WTC11 (cell line): ENCODE measurements at regions not wholly inside any gene's neighbourhood (a gene's known extent, or its start where the extent isn't known, plus 50 kb on each side); places are given as distances from the start of the nearest gene placed in this dataset.

Source experiments
- ATAC-seq: fragments of 200-7000 bp; cut with Tn5 transposase; 2 replicates; pipeline ENCODE4 v1.10.0; 2021; ENCODE audit warnings: mild to moderate bottlenecking, moderate library complexity
- CTCF ChIA-PET: fragments of 300-600 bp; sonication (Branson Sonifier 250); formaldehyde crosslinking; loops from one replicate; lab custom pipeline; 2021; ENCODE audit warnings: antibody characterized with exemption; lab: Charles Lee
- POLR2A ChIA-PET: fragments of 350-600 bp; sonication (Branson Sonifier 250); formaldehyde crosslinking; loops from one replicate; lab custom pipeline; 2021; ENCODE audit warnings: antibody characterized with exemption; lab: Charles Lee
- DNase-seq: peaks from one replicate; pipeline ENCODE4 v3.0.0; 2021; ENCODE audit warnings: low spot score
- H3K27ac Mint-ChIP-seq: 2 replicates; pipeline ENCODE4 v1.8.0; 2021; ENCODE audit warnings: mixed read lengths
- H3K27me3 Mint-ChIP-seq: 2 replicates; pipeline ENCODE4 v1.8.0; 2021; ENCODE audit warnings: low read depth, mild to moderate bottlenecking, moderate library complexity, mixed read lengths
- H3K36me3 Mint-ChIP-seq: 2 replicates; pipeline ENCODE4 v1.8.0; 2021; ENCODE audit warnings: mixed read lengths
- H3K4me1 Mint-ChIP-seq: 2 replicates; pipeline ENCODE4 v1.8.0; 2022; ENCODE audit warnings: mixed read lengths
- H3K4me3 Mint-ChIP-seq: 2 replicates; pipeline ENCODE4 v1.8.0; 2021; ENCODE audit warnings: mild to moderate bottlenecking, moderate library complexity, mixed read lengths
- H3K9me3 Mint-ChIP-seq: 2 replicates; pipeline ENCODE4 v1.8.0; 2021; ENCODE audit warnings: mixed read lengths
- CBFB ChIP-seq: sonication (generic); formaldehyde crosslinking; IDR thresholded peaks from 2 replicates; pipeline ENCODE4 v1.8.1; 2022; ENCODE audit warnings: mild to moderate bottlenecking, low read depth, missing genetic modification reagents
- CREB1 ChIP-seq: sonication (generic); formaldehyde crosslinking; IDR thresholded peaks from 2 replicates; pipeline ENCODE4 v1.8.0; 2023; ENCODE audit warnings: mild to moderate bottlenecking, missing genetic modification reagents
- NFATC4 ChIP-seq: fragments of 250-450 bp; sonication (Bioruptor Pico); IDR thresholded peaks from 2 replicates; pipeline ENCODE4 v1.9.0; 2021; ENCODE audit warnings: mild to moderate bottlenecking
- NFYB ChIP-seq: sonication (generic); formaldehyde crosslinking; conservative IDR thresholded peaks from 2 replicates; pipeline ENCODE4 v1.8.0; 2022; ENCODE audit warnings: low read depth, missing genetic modification reagents
- OVOL2 ChIP-seq: fragments of 250-450 bp; sonication (Bioruptor Pico); IDR thresholded peaks from 2 replicates; pipeline ENCODE4 v1.9.0; 2021; ENCODE audit warnings: mild to moderate bottlenecking, borderline replicate concordance
- SOX15 ChIP-seq: fragments of 250-450 bp; sonication (Bioruptor Pico); IDR thresholded peaks from 2 replicates; pipeline ENCODE4 v1.9.0; 2021; ENCODE audit warnings: mild to moderate bottlenecking
- TCF7 ChIP-seq: sonication (generic); formaldehyde crosslinking; IDR thresholded peaks from 2 replicates; pipeline ENCODE4 v1.8.0; 2022; ENCODE audit warnings: mild to moderate bottlenecking, low read depth, missing genetic modification reagents, moderate library complexity
- ZNF121 ChIP-seq: sonication (generic); formaldehyde crosslinking; IDR thresholded peaks from 2 replicates; pipeline ENCODE4 v1.8.0; 2023; ENCODE audit warnings: missing genetic modification reagents
- ZNF219 ChIP-seq: sonication (generic); formaldehyde crosslinking; IDR thresholded peaks from 2 replicates; pipeline ENCODE4 v1.8.0; 2023; ENCODE audit warnings: missing genetic modification reagents, mild to moderate bottlenecking, borderline replicate concordance
- ZNF263 ChIP-seq: sonication (generic); formaldehyde crosslinking; IDR thresholded peaks from 2 replicates; pipeline ENCODE4 v1.8.1; 2022; ENCODE audit warnings: low read depth, mild to moderate bottlenecking, moderate library complexity, missing genetic modification reagents
- TF ChIP-seq, protein P1 (sequence below): sonication (generic); formaldehyde crosslinking; IDR thresholded peaks from 2 replicates; pipeline ENCODE4 v1.8.0; 2022; ENCODE audit warnings: mild to moderate bottlenecking, missing genetic modification reagents
- TF ChIP-seq, protein P2 (sequence below): sonication (generic); formaldehyde crosslinking; IDR thresholded peaks from 2 replicates; pipeline ENCODE4 v1.8.0; 2023; ENCODE audit warnings: mild to moderate bottlenecking, missing genetic modification reagents
- TF ChIP-seq, protein P3 (sequence below): fragments of 250-450 bp; sonication (Bioruptor Pico); IDR thresholded peaks from 2 replicates; pipeline ENCODE4 v1.8.0; 2021; ENCODE audit warnings: mild to moderate bottlenecking
- TF ChIP-seq, protein P4 (sequence below): sonication (generic); formaldehyde crosslinking; IDR thresholded peaks from 2 replicates; pipeline ENCODE4 v1.8.1; 2022; ENCODE audit warnings: missing genetic modification reagents, borderline replicate concordance
- TF ChIP-seq, protein P5 (sequence below): sonication (generic); formaldehyde crosslinking; IDR thresholded peaks from 2 replicates; pipeline ENCODE4 v1.8.1; 2023; ENCODE audit warnings: mild to moderate bottlenecking, missing genetic modification reagents, moderate library complexity
- TF ChIP-seq, protein P6 (sequence below): fragments of 250-450 bp; sonication (Bioruptor Pico); IDR thresholded peaks from 2 replicates; pipeline ENCODE4 v1.9.0; 2021; ENCODE audit warnings: mild to moderate bottlenecking

DNA sequence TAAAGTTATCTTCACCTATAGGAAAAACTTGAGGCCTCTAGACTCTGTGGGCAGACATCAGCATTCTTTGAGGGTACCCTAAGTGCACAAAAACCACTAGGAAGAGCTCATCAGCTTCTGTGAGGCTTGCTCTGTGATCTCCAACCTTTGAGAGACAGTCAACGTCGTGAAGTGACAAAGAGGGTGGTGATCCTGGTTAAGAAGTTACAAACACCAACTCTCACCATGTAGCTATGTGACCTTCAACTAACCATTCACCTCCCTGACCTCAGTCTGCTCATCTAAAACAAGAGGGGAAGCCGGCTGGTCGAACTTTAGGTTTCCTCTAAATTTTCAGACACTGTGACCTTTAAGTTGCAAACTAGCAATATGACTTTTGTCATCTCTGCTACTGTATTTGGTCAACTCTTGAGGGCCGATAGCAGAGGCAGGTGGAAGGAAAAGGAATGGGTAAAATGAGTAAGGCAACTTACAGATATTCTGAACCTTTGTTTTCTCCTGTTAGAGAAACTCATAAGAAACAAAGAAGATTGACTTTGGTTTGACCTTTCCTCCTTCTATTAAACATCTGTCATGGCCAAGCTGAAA lies 103.2 kb upstream of the PARP11 start:
- TF ChIP-seq CREB1 (CRISPR knock-in tag) (no peak), SOX15 (no peak), CBFB (no peak), OVOL2 (CRISPR knock-in tag) (no peak), NFATC4 (no peak), ZNF121 (CRISPR knock-in tag) (no peak)
- TF ChIP-seq, protein P1, sequence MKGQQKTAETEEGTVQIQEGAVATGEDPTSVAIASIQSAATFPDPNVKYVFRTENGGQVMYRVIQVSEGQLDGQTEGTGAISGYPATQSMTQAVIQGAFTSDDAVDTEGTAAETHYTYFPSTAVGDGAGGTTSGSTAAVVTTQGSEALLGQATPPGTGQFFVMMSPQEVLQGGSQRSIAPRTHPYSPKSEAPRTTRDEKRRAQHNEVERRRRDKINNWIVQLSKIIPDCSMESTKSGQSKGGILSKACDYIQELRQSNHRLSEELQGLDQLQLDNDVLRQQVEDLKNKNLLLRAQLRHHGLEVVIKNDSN (CRISPR knock-in tag) = no peak
- TF ChIP-seq, protein P2, sequence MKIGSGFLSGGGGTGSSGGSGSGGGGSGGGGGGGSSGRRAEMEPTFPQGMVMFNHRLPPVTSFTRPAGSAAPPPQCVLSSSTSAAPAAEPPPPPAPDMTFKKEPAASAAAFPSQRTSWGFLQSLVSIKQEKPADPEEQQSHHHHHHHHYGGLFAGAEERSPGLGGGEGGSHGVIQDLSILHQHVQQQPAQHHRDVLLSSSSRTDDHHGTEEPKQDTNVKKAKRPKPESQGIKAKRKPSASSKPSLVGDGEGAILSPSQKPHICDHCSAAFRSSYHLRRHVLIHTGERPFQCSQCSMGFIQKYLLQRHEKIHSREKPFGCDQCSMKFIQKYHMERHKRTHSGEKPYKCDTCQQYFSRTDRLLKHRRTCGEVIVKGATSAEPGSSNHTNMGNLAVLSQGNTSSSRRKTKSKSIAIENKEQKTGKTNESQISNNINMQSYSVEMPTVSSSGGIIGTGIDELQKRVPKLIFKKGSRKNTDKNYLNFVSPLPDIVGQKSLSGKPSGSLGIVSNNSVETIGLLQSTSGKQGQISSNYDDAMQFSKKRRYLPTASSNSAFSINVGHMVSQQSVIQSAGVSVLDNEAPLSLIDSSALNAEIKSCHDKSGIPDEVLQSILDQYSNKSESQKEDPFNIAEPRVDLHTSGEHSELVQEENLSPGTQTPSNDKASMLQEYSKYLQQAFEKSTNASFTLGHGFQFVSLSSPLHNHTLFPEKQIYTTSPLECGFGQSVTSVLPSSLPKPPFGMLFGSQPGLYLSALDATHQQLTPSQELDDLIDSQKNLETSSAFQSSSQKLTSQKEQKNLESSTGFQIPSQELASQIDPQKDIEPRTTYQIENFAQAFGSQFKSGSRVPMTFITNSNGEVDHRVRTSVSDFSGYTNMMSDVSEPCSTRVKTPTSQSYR = no peak
- TF ChIP-seq, protein P3, sequence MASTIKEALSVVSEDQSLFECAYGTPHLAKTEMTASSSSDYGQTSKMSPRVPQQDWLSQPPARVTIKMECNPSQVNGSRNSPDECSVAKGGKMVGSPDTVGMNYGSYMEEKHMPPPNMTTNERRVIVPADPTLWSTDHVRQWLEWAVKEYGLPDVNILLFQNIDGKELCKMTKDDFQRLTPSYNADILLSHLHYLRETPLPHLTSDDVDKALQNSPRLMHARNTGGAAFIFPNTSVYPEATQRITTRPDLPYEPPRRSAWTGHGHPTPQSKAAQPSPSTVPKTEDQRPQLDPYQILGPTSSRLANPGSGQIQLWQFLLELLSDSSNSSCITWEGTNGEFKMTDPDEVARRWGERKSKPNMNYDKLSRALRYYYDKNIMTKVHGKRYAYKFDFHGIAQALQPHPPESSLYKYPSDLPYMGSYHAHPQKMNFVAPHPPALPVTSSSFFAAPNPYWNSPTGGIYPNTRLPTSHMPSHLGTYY (CRISPR knock-in tag) = no peak
- DNase-seq = no peak
- H3K27ac Mint-ChIP-seq = no peak overlapping the region
- ChIA-PET CTCF (interaction anchor here (1.4 kb wide), 1 partner anchor 62 kb away, joined by 4 read pairs; no protein-coding TSS in a partner anchor), POLR2A (no interaction called here)
- H3K36me3 Mint-ChIP-seq = peaks cover 3% of the 10 kb centered on the region; the same call in 1 of the 2 replicates
- ATAC-seq = no peak
- H3K27me3 Mint-ChIP-seq = peaks cover 3% of the 10 kb centered on the region; the same call in 1 of the 2 replicates
- peaks cover 7% of the 10 kb centered on the region for H3K4me1 Mint-ChIP-seq
- peaks cover 12% of the 10 kb centered on the region for H3K9me3 Mint-ChIP-seq
- no peak overlapping the region for H3K4me3 Mint-ChIP-seq

DNA sequence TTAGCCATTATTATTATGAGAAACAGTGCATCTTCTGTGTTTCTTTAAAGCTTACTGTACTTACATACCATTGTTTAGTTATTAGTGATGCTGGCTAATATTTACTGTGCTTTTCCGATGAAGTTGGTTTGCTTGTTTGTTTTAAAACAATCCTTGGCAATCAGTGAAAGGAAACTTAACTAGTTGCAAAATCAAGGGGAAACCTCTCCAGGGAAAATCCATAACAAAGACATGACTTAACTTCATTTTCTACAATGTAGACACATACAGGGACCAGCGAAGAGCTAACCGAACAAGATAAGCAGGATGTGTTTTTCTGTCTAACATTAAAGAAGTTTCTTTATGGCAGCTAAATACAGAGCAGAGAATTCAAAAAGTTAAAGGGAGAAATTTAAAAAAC lies 102.5 kb upstream of the PARP11 start:
- peaks cover 3% of the 10 kb centered on the region; the same call in 1 of the 2 replicates for H3K27me3 Mint-ChIP-seq
- no peak for DNase-seq
- TF ChIP-seq, protein P4, sequence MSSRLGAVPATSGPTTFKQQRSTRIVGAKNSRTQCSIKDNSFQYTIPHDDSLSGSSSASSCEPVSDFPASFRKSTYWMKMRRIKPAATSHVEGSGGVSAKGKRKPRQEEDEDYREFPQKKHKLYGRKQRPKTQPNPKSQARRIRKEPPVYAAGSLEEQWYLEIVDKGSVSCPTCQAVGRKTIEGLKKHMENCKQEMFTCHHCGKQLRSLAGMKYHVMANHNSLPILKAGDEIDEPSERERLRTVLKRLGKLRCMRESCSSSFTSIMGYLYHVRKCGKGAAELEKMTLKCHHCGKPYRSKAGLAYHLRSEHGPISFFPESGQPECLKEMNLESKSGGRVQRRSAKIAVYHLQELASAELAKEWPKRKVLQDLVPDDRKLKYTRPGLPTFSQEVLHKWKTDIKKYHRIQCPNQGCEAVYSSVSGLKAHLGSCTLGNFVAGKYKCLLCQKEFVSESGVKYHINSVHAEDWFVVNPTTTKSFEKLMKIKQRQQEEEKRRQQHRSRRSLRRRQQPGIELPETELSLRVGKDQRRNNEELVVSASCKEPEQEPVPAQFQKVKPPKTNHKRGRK = no peak
- no peak for TF ChIP-seq NFYB (CRISPR knock-in tag)
- TF ChIP-seq, all 79 proteins: peak for 0
- ATAC-seq = no peak
- Mint-ChIP-seq H3K4me3 (no peak overlapping the region), H3K9me3 (peaks cover 10% of the 10 kb centered on the region), H3K27ac (no peak overlapping the region), H3K36me3 (peaks cover 3% of the 10 kb centered on the region; the same call in 1 of the 2 replicates), H3K4me1 (peaks cover 7% of the 10 kb centered on the region)
- POLR2A ChIA-PET = no interaction called here
- CTCF ChIA-PET = interaction anchor here (1.4 kb wide), 1 partner anchor 62 kb away, joined by 4 read pairs; no protein-coding TSS in a partner anchor

DNA sequence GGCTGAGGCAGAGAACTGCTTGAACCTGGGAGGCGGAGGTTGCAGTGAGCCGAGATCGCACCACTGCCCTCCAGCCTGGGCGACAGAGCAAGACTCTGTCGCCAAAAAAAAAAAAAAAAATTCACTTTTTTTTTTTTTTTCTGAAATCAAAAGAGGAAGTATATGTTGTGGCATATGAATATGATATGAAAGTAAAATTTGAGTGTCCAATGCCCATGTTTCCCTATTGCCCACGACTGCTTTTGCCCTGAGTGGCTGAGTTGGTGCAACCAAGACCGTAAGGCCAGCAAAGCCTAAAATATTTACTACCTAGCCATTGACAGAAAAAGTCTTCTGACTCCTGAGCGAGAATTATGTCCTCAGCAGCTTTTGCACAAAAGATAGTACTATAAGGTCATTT lies 101.7 kb upstream of the PARP11 start:
- ATAC-seq (no peak), DNase-seq (no peak)
- Mint-ChIP-seq H3K27ac (no peak overlapping the region), H3K4me3 (no peak overlapping the region), H3K9me3 (peaks cover 9% of the 10 kb centered on the region), H3K27me3 (peaks cover 3% of the 10 kb centered on the region; the same call in 1 of the 2 replicates), H3K4me1 (peaks cover 7% of the 10 kb centered on the region), H3K36me3 (peaks cover 3% of the 10 kb centered on the region; the same call in 1 of the 2 replicates)
- POLR2A ChIA-PET = interaction anchor here (0.6 kb wide), 1 partner anchor 666 kb away, joined by 5 read pairs; no protein-coding TSS in a partner anchor
- CTCF ChIA-PET = interaction anchor here (2.9 kb wide), 1 partner anchor 11 kb away, joined by 10 read pairs; no protein-coding TSS in a partner anchor
- TF ChIP-seq, protein P5, sequence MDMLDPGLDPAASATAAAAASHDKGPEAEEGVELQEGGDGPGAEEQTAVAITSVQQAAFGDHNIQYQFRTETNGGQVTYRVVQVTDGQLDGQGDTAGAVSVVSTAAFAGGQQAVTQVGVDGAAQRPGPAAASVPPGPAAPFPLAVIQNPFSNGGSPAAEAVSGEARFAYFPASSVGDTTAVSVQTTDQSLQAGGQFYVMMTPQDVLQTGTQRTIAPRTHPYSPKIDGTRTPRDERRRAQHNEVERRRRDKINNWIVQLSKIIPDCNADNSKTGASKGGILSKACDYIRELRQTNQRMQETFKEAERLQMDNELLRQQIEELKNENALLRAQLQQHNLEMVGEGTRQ = no peak
- no peak for TF ChIP-seq ZNF263 (CRISPR knock-in tag)
- TF ChIP-seq SOX15 = no peak
- TF ChIP-seq ZNF219 (CRISPR knock-in tag) = no peak
- no peak for TF ChIP-seq TCF7 (CRISPR knock-in tag)
- TF ChIP-seq, protein P6, sequence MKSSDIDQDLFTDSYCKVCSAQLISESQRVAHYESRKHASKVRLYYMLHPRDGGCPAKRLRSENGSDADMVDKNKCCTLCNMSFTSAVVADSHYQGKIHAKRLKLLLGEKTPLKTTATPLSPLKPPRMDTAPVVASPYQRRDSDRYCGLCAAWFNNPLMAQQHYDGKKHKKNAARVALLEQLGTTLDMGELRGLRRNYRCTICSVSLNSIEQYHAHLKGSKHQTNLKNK (CRISPR knock-in tag) = no peak
